ENCODE measurements at regions not wholly inside any gene's neighbourhood (a gene's known extent, or its start where the extent isn't known, plus 50 kb on each side); places are given as distances from the start of the nearest gene placed in this dataset.
A peak's percentile ranks its signal among the peaks of the same experiment; 100 is the strongest.

DNA sequence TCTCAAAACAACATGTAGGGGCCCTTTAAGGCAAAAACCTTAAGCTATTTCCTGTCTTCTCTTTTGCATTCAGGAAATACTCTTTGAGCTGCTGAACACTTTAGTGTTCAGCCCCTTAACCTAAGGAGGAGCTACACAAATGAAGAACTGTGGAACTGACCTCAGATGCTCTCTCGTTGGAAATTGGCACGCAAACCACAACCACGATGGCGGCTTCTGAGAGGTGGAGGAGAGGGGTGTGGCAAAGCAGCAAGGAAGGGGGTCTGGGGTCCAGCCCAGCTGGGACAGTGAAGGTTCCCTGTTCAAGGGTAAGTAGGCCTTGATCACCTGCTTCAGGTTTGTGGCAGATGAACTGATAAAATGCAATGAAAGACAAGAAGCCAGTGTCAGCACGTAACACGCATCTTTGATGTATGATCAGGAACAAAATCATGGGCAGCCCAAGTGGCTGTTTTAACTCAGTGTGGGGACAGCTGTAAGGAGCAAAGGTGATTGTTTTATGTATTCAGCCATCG is 291.6 kb upstream of the TNRC6C start:
- intact Hi-C loops (cut with micrococcal nuclease): loop anchor here (1.0 to 5.0 kb wide), 10 partner anchors 22 to 669 kb away; partner anchors contain the start of genes TNRC6C (in 2 of the 2) and SYNGR2 (in 1 of the 2)
- H3K9me3 ChIP-seq (ENCODE audit: control insufficient read depth in 2 of 3, low read length in 3 of 3): peaks cover 0 to 6% (median 0%) of the 10 kb centered on the region in 3 experiments
- Mint-ChIP-seq H3K4me1 (peaks cover 37 to 74% (median 64%) of the 10 kb centered on the region in 7 donors), H3K27me3 (no peaks in the 10 kb centered on the region), H3K36me3 (peaks cover 4 to 42% (median 23%) of the 10 kb centered on the region in 5 donors), H3K27ac (peak overlapping the region; percentile 96 to 99 (median 98)), H3K9me3 (peaks cover 0 to 24% (median 13%) of the 10 kb centered on the region in 11 donors), H3K4me3 (peak overlapping the region; percentile 80 to 97 (median 93))
- H3K36me3 ChIP-seq (ENCODE audit: control insufficient read depth in 2 of 3, insufficient read depth in 3 of 3, low read length in 3 of 3): peaks cover 0 to 3% (median 0%) of the 10 kb centered on the region in 3 experiments
- H3K4me1 ChIP-seq (ENCODE audit: control insufficient read depth in 2 of 2, insufficient read depth in 2 of 2, low read length in 2 of 2): peaks cover 26 to 40% of the 10 kb centered on the region in 2 donors
- no peaks in the 10 kb centered on the region for H3K27me3 ChIP-seq (ENCODE audit: control insufficient read depth in 2 of 2, insufficient read depth in 2 of 2, low read length in 2 of 2)
- CTCF ChIA-PET: interaction anchor here (1.0 to 1.2 kb wide), 3 partner anchors 10 to 347 kb away, joined by 3 to 5 read pairs (median 5); no protein-coding TSS in a partner anchor
- ATAC-seq (peak; percentile 90), DNase-seq (peak; percentile 37 to 87 (median 83))
- peak overlapping the region; percentile 55 for H3K4me3 ChIP-seq (ENCODE audit: low read length)
- H3K27ac ChIP-seq (ENCODE audit: low read depth, low read length): peak overlapping the region; percentile 75
- POLR2A ChIA-PET: interaction anchor here (0.7 to 2.3 kb wide), 19 partner anchors 9 to 1023 kb away, joined by 3 to 28 read pairs (median 3); partner anchors contain the start of genes MFSD11, ST6GALNAC1, TMC8 and TNRC6C

DNA sequence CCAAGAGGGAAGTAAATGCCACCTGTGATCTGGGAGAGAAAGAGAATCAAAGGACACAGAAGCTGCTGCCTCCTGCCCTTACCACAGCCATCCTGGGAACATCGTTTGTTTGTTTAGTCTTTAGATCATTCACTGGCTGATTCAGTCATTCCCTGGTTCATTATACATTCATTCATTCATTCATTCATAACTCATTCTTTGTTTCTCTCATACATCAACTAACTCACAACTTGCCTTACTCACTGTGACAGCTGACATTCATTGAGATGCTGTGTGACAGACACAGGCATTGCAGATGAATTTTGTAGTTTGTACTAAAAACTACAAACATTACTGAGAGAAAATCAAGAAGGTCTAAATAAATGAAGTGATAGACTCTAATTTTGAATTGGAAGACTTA is 291.0 kb upstream of the TNRC6C start:
- Histone ChIP-seq H3K27ac (ENCODE audit: low read depth, low read length) (peak overlapping the region; percentile 75), H3K9me3 (ENCODE audit: control insufficient read depth in 2 of 3, low read length in 3 of 3) (peaks cover 0 to 6% (median 0%) of the 10 kb centered on the region in 3 experiments), H3K4me3 (ENCODE audit: low read length) (peak overlapping the region; percentile 55), H3K4me1 (ENCODE audit: control insufficient read depth in 2 of 2, insufficient read depth in 2 of 2, low read length in 2 of 2) (peaks cover 26 to 40% of the 10 kb centered on the region in 2 donors), H3K27me3 (ENCODE audit: control insufficient read depth in 2 of 2, insufficient read depth in 2 of 2, low read length in 2 of 2) (no peaks in the 10 kb centered on the region), H3K36me3 (ENCODE audit: control insufficient read depth in 2 of 3, insufficient read depth in 3 of 3, low read length in 3 of 3) (peaks cover 0 to 8% (median 0%) of the 10 kb centered on the region in 3 experiments)
- H3K27me3 Mint-ChIP-seq: no peaks in the 10 kb centered on the region
- ATAC-seq (no peak), DNase-seq (no peak)
- peaks cover 0 to 24% (median 12%) of the 10 kb centered on the region in 11 donors for H3K9me3 Mint-ChIP-seq
- peak overlapping the region; percentile 96 to 99 (median 98) for H3K27ac Mint-ChIP-seq
- H3K4me3 Mint-ChIP-seq: peak overlapping the region; percentile 80 to 97 (median 93)
- ChIA-PET POLR2A (interaction anchor here (1.0 to 2.3 kb wide), 12 partner anchors 10 to 463 kb away, joined by 3 to 28 read pairs (median 4); partner anchors contain the start of genes TMC8 and TNRC6C), CTCF (interaction anchor here (1.1 to 1.2 kb wide), 2 partner anchors 346 to 347 kb away, joined by 3 to 5 read pairs; no protein-coding TSS in a partner anchor)
- peaks cover 4 to 47% (median 28%) of the 10 kb centered on the region in 5 donors for H3K36me3 Mint-ChIP-seq
- peaks cover 37 to 80% (median 61%) of the 10 kb centered on the region in 7 donors for H3K4me1 Mint-ChIP-seq
- intact Hi-C loops (cut with micrococcal nuclease): loop anchor here (1.0 to 5.0 kb wide), 9 partner anchors 22 to 669 kb away; partner anchors contain the start of genes TNRC6C (in 2 of the 2) and SYNGR2 (in 1 of the 2)

DNA sequence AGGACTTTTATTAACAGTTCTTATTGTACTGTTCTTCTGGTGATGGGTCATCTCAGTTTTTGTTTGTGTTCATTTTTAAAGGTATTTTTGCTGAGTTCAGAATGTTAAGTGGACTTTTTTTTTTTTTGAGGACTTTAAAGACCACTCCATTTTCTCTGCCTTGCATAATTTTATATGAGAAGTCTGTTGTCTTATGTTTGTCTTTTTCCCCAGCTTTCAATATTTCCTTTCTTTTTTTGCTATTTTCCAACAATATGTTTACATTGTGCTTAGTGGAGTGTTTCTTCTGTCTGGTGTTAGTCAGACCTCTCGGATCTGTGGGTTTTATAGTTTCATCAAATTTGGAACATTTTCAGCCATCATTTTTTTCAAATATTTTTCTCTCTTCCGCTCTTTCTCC is 290.0 kb upstream of the TNRC6C start:
- Mint-ChIP-seq H3K27me3 (no peaks in the 10 kb centered on the region), H3K9me3 (peaks cover 0 to 24% (median 12%) of the 10 kb centered on the region in 11 donors), H3K4me3 (peak overlapping the region; percentile 36 to 95 (median 74)), H3K36me3 (peaks cover 4 to 58% (median 36%) of the 10 kb centered on the region in 5 donors), H3K27ac (peak overlapping the region; percentile 73 to 99 (median 88)), H3K4me1 (peaks cover 37 to 87% (median 57%) of the 10 kb centered on the region in 7 donors)
- DNase-seq: no peak
- H3K36me3 ChIP-seq (ENCODE audit: control insufficient read depth in 2 of 3, insufficient read depth in 3 of 3, low read length in 3 of 3): peaks cover 0 to 18% (median 0%) of the 10 kb centered on the region in 3 experiments
- peaks cover 26 to 40% of the 10 kb centered on the region in 2 donors for H3K4me1 ChIP-seq (ENCODE audit: control insufficient read depth in 2 of 2, insufficient read depth in 2 of 2, low read length in 2 of 2)
- ChIA-PET CTCF (no interaction called here), POLR2A (interaction anchor here (2.3 kb wide), 1 partner anchor 21 kb away, joined by 8 read pairs; no protein-coding TSS in a partner anchor)
- H3K27me3 ChIP-seq (ENCODE audit: control insufficient read depth in 2 of 2, insufficient read depth in 2 of 2, low read length in 2 of 2): no peaks in the 10 kb centered on the region
- ATAC-seq: no peak
- intact Hi-C loops (cut with micrococcal nuclease): loop anchor here (5.0 kb wide), 3 partner anchors 36 to 221 kb away; no protein-coding TSS in a partner anchor
- H3K4me3 ChIP-seq (ENCODE audit: low read length): no peak overlapping the region
- peaks cover 0 to 6% (median 0%) of the 10 kb centered on the region in 3 experiments for H3K9me3 ChIP-seq (ENCODE audit: control insufficient read depth in 2 of 3, low read length in 3 of 3)
- no peak overlapping the region for H3K27ac ChIP-seq (ENCODE audit: low read depth, low read length)

DNA sequence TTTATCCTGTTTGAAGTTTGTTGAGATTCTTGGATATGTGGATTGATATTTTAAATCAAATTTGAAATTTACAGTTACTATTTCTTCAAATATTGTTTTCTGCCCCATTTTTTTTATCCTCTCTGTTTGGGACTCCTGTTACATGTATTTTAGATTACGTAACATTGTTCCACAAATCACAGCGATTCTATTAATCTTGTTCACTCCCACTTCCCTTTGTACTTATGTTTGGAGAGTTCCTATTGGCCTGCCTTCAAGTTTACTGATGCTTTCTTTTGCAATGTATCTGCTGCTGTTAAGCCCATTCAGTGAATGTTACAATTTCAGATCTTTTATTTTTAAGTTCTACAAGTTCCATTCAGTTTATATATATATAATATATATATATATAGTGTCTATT is 288.3 kb upstream of the TNRC6C start:
- H3K27me3 ChIP-seq (ENCODE audit: control insufficient read depth in 2 of 2, insufficient read depth in 2 of 2, low read length in 2 of 2): no peaks in the 10 kb centered on the region
- POLR2A ChIA-PET: no interaction called here
- ATAC-seq: no peak
- H3K4me3 ChIP-seq (ENCODE audit: low read length): no peak overlapping the region
- intact Hi-C loops (cut with micrococcal nuclease): no loop called here
- peaks cover 35 to 87% (median 53%) of the 10 kb centered on the region in 7 donors for H3K4me1 Mint-ChIP-seq
- peaks cover 0 to 24% (median 0%) of the 10 kb centered on the region in 3 experiments for H3K36me3 ChIP-seq (ENCODE audit: control insufficient read depth in 2 of 3, insufficient read depth in 3 of 3, low read length in 3 of 3)
- H3K4me1 ChIP-seq (ENCODE audit: control insufficient read depth in 2 of 2, insufficient read depth in 2 of 2, low read length in 2 of 2): peaks cover 26 to 39% of the 10 kb centered on the region in 2 donors
- no peak overlapping the region for H3K27ac ChIP-seq (ENCODE audit: low read depth, low read length)
- H3K27ac Mint-ChIP-seq: peak overlapping the region in 6 of 9 donors; percentile 6 to 81 (median 64)
- DNase-seq: no peak
- peaks cover 4 to 68% (median 51%) of the 10 kb centered on the region in 5 donors for H3K36me3 Mint-ChIP-seq
- H3K27me3 Mint-ChIP-seq: no peaks in the 10 kb centered on the region
- CTCF ChIA-PET: no interaction called here
- H3K4me3 Mint-ChIP-seq: peak overlapping the region in 6 of 10 donors; percentile 14 to 65 (median 46)
- H3K9me3 ChIP-seq (ENCODE audit: control insufficient read depth in 2 of 3, low read length in 3 of 3): peaks cover 0 to 6% (median 0%) of the 10 kb centered on the region in 3 experiments
- peaks cover 0 to 24% (median 12%) of the 10 kb centered on the region in 11 donors for H3K9me3 Mint-ChIP-seq

DNA sequence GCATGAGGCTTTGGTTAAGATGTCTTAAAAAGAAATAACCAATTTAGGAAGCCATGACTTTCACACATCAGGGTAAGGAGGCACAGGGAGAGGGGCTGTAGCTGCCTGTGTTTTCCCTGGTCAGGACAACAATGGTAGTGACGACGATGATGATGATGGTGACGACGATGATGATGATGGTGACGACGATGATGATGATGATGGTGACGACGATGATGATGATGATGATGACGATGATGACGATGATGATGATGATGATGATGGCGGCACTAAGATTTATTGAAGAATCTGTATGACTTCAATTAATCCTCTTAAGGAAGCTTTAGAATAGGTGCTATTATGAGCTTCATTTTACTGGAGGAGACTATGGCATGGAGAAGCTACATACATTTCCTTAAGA is 284.1 kb upstream of the TNRC6C start:
- H3K4me1 Mint-ChIP-seq: peaks cover 9 to 56% (median 17%) of the 10 kb centered on the region in 7 donors
- H3K27me3 Mint-ChIP-seq: no peaks in the 10 kb centered on the region
- peaks cover 0 to 3% of the 10 kb centered on the region in 2 donors for H3K4me1 ChIP-seq (ENCODE audit: control insufficient read depth in 2 of 2, insufficient read depth in 2 of 2, low read length in 2 of 2)
- no peak overlapping the region for H3K4me3 ChIP-seq (ENCODE audit: low read length)
- DNase-seq (no peak), ATAC-seq (no peak)
- no peaks in the 10 kb centered on the region for H3K27me3 ChIP-seq (ENCODE audit: control insufficient read depth in 2 of 2, insufficient read depth in 2 of 2, low read length in 2 of 2)
- H3K27ac Mint-ChIP-seq: peak overlapping the region in 2 of 9 donors; percentile 10 to 12
- CTCF ChIA-PET: no interaction called here
- H3K36me3 ChIP-seq (ENCODE audit: control insufficient read depth in 2 of 3, insufficient read depth in 3 of 3, low read length in 3 of 3): peaks cover 0 to 44% (median 0%) of the 10 kb centered on the region in 3 experiments
- H3K9me3 Mint-ChIP-seq: peaks cover 0 to 6% (median 0%) of the 10 kb centered on the region in 11 donors
- no peaks in the 10 kb centered on the region for H3K9me3 ChIP-seq (ENCODE audit: control insufficient read depth in 2 of 3, low read length in 3 of 3)
- intact Hi-C loops (cut with micrococcal nuclease): no loop called here
- POLR2A ChIA-PET: interaction anchor here (0.7 kb wide), 1 partner anchor 317 kb away, joined by 3 read pairs; no protein-coding TSS in a partner anchor
- no peak overlapping the region for H3K4me3 Mint-ChIP-seq
- peaks cover 0 to 64% (median 41%) of the 10 kb centered on the region in 5 donors for H3K36me3 Mint-ChIP-seq
- H3K27ac ChIP-seq (ENCODE audit: low read depth, low read length): no peak overlapping the region

DNA sequence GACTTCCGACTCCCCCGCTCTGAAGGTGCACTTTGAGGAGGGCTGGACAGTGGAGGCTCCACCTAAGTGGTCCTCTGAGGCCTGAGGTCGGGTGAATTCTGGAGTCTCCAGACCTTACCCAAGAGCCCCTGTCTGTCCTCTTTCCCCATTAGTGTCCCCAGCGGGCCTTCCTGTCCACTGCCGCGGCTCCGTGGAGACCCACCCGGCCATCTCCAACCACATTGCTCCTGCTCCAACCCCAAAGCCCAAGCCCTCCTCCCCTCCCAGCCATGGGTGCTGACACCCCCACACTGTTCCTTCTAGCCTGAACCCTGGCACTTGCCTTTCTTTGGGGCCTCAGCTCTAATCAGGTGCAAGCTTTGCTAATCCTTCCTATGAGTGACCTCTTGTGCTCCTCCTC is 283.1 kb upstream of the TNRC6C start:
- Mint-ChIP-seq H3K36me3 (peaks cover 0 to 65% (median 37%) of the 10 kb centered on the region in 5 donors), H3K9me3 (peaks cover 0 to 1% (median 0%) of the 10 kb centered on the region in 11 donors), H3K27me3 (no peaks in the 10 kb centered on the region), H3K27ac (peak overlapping the region in 1 of 9 donors; percentile 81), H3K4me1 (peaks cover 5 to 55% (median 14%) of the 10 kb centered on the region in 7 donors), H3K4me3 (no peak overlapping the region)
- intact Hi-C loops (cut with micrococcal nuclease): no loop called here
- no peaks in the 10 kb centered on the region for H3K27me3 ChIP-seq (ENCODE audit: control insufficient read depth in 2 of 2, insufficient read depth in 2 of 2, low read length in 2 of 2)
- ATAC-seq: no peak
- H3K36me3 ChIP-seq (ENCODE audit: control insufficient read depth in 2 of 3, insufficient read depth in 3 of 3, low read length in 3 of 3): peaks cover 0 to 44% (median 0%) of the 10 kb centered on the region in 3 experiments
- H3K4me3 ChIP-seq (ENCODE audit: low read length): no peak overlapping the region
- POLR2A ChIA-PET: interaction anchor here (0.6 kb wide), 1 partner anchor 159 kb away, joined by 3 read pairs; no protein-coding TSS in a partner anchor
- CTCF ChIA-PET: no interaction called here
- no peak for DNase-seq
- H3K27ac ChIP-seq (ENCODE audit: low read depth, low read length): no peak overlapping the region
- no peaks in the 10 kb centered on the region for H3K9me3 ChIP-seq (ENCODE audit: control insufficient read depth in 2 of 3, low read length in 3 of 3)
- H3K4me1 ChIP-seq (ENCODE audit: control insufficient read depth in 2 of 2, insufficient read depth in 2 of 2, low read length in 2 of 2): peaks cover 0 to 3% of the 10 kb centered on the region in 2 donors
